Endothelial cell of umbilical vein (primary cell): ENCODE measurements at regions not wholly inside any gene's neighbourhood (a gene's known extent, or its start where the extent isn't known, plus 50 kb on each side); places are given as distances from the start of the nearest gene placed in this dataset.

ENCODE experiments used
- BruUV-seq: library from RNA; stranded (reverse); fragments of 400-500 nt; replicated peaks from 2 replicates; lab custom pipeline; 2021; lab: Mats Ljungman, UMichigan
- CTCF ChIA-PET: fragments of 300-600, 350-600 bp; sonication (Branson Sonifier 250); formaldehyde crosslinking; loops from one replicate; lab custom pipeline; 2021; ENCODE audit warnings: antibody characterized with exemption, inconsistent platforms; lab: Charles Lee
- POLR2A ChIA-PET: fragments of 300-600, 350-600 bp; sonication (Branson Sonifier 250); formaldehyde crosslinking; loops from one replicate; lab custom pipeline; 2021; ENCODE audit warnings: antibody characterized with exemption, inconsistent platforms; lab: Charles Lee
- DNase-seq: peaks from one replicate; pipeline ENCODE4 v3.0.0-alpha.2; 2011; ENCODE audit warnings: low read depth, low spot score
- FAIRE-seq: peaks from 2 replicates; lab custom pipeline; 2011; peaks lifted over from hg19 to GRCh38; lab: Jason Lieb, UNC
- H2AFZ ChIP-seq: 2 replicates; pipeline ENCODE4 v1.6.0; 2012; ENCODE audit warnings: low read depth, low read length, control low read depth, inconsistent platforms
- H3K27ac ChIP-seq: 2 replicates; pipeline ENCODE4 v1.5.1; 2011; ENCODE audit warnings: low read depth, mild to moderate bottlenecking, control low read depth, low read length, moderate library complexity; ENCODE audit not compliant: insufficient read depth
- H3K27me3 ChIP-seq, 2 experiments: 2 replicates each; pipeline versions ENCODE4 v1.6.0 to v1.6.1; 2011; ENCODE audit warnings: low read length in 2 of 2, mixed read lengths in 1 of 2; ENCODE audit not compliant: control insufficient read depth in 2 of 2, insufficient read depth in 2 of 2
- H3K36me3 ChIP-seq, 2 experiments: 2 replicates in 1 of 2; 3 replicates in 1 of 2; pipeline ENCODE4 v1.5.1; 2011; ENCODE audit warnings: low read length in 2 of 2, mild to moderate bottlenecking in 1 of 2, moderate library complexity in 1 of 2; ENCODE audit not compliant: control insufficient read depth in 2 of 2, insufficient read depth in 2 of 2; ENCODE audit errors: extremely low read depth in 1 of 2
- H3K4me1 ChIP-seq: 3 replicates; pipeline ENCODE4 v1.5.1; 2011; ENCODE audit warnings: mild to moderate bottlenecking, low read length; ENCODE audit not compliant: control insufficient read depth, insufficient read depth; ENCODE audit errors: extremely low read depth
- H3K4me2 ChIP-seq: 2 replicates; pipeline ENCODE4 v1.6.1; 2011; ENCODE audit warnings: low read length, control low read depth, mixed read lengths; ENCODE audit not compliant: insufficient read depth
- H3K4me3 ChIP-seq, 3 experiments: fragments of 200-600 bp in 1 of 3; sonication (generic), shearing (Covaris generic) in 1 of 3; replicated peaks in 1 of 3; 2 replicates each; pipeline ENCODE4 v1.5.1; 2011 to 2016; ENCODE audit warnings: control low read depth in 3 of 3, low read length in 3 of 3, mild to moderate bottlenecking in 2 of 3, inconsistent platforms in 1 of 3, low read depth in 1 of 3, moderate library complexity in 1 of 3; ENCODE audit not compliant: insufficient read depth in 1 of 3
- H3K79me2 ChIP-seq: 2 replicates; pipeline ENCODE4 v1.6.0; 2012; ENCODE audit warnings: low read length, inconsistent platforms; ENCODE audit not compliant: control insufficient read depth, insufficient read depth
- H3K9ac ChIP-seq: replicated peaks from 2 replicates; pipeline ENCODE3; 2011; ENCODE audit warnings: low read length, control low read depth; ENCODE audit not compliant: insufficient read depth; ENCODE audit errors: extremely low read depth
- H3K9me1 ChIP-seq: replicated peaks from 3 replicates; pipeline ENCODE4 v1.6.0; 2011; ENCODE audit warnings: mild to moderate bottlenecking, low read length; ENCODE audit not compliant: control insufficient read depth, insufficient read depth; ENCODE audit errors: extremely low read depth
- H3K9me3 ChIP-seq: replicated peaks from 2 replicates; pipeline ENCODE4 v1.5.1; 2012; ENCODE audit warnings: low read length, inconsistent platforms; ENCODE audit not compliant: control insufficient read depth, insufficient read depth
- H4K20me1 ChIP-seq: replicated peaks from 2 replicates; pipeline ENCODE3; 2011; ENCODE audit warnings: mild to moderate bottlenecking, low read length; ENCODE audit not compliant: control insufficient read depth, insufficient read depth; ENCODE audit errors: extremely low read depth
- EZH2 ChIP-seq: IDR thresholded peaks from 2 replicates; pipeline ENCODE4 v1.6.1; 2012; ENCODE audit warnings: borderline replicate concordance, low read depth, mild to moderate bottlenecking, moderate library complexity, low read length, inconsistent platforms; ENCODE audit not compliant: severe bottlenecking
- FOS ChIP-seq: IDR thresholded peaks from 2 replicates; pipeline ENCODE4 v1.6.1; 2011; ENCODE audit warnings: mild to moderate bottlenecking, low read length, moderate library complexity, borderline replicate concordance; ENCODE audit not compliant: insufficient read depth
- GATA2 ChIP-seq: IDR thresholded peaks from 2 replicates; pipeline ENCODE4 v1.7.0; 2011; ENCODE audit warnings: low read depth, mild to moderate bottlenecking, moderate library complexity, mixed read lengths, low read length; ENCODE audit not compliant: insufficient read length, insufficient read depth
- JUN ChIP-seq: IDR thresholded peaks from 2 replicates; pipeline ENCODE4 v1.6.1; 2011; ENCODE audit warnings: borderline replicate concordance, low read depth; ENCODE audit not compliant: insufficient read length, insufficient read depth
- MYC ChIP-seq: IDR thresholded peaks from one replicate; pipeline ENCODE4 v1.6.1; 2011; ENCODE audit warnings: mild to moderate bottlenecking, low read depth, low read length
- POLR2A ChIP-seq: IDR thresholded peaks from 2 replicates; pipeline ENCODE4 v1.6.1; 2012; ENCODE audit warnings: low read depth, mild to moderate bottlenecking, control low read depth, low read length
- POLR2AphosphoS5 ChIP-seq: IDR thresholded peaks from 2 replicates; pipeline ENCODE4 v1.6.1; 2012; ENCODE audit warnings: low read depth, mild to moderate bottlenecking, control low read depth, low read length, moderate library complexity; ENCODE audit not compliant: insufficient read depth
- dilution Hi-C: fragments of 300-500 bp; cut with MboI; formaldehyde crosslinking; loops from one replicate; pipeline ENCODE4 v1.15.0; 2019; ENCODE audit warnings: low sequenced_read_pairs; ENCODE audit not compliant: extremely low pct_ligation_motif_present
- intact Hi-C: fragments of 100-400 bp; cut with micrococcal nuclease; formaldehyde crosslinking; loops from one replicate; pipeline ENCODE4 v1.10.0; 2022
- TF ChIP-seq, protein P1 (sequence below): IDR thresholded peaks from 2 replicates; pipeline ENCODE4 v1.6.1; 2011; ENCODE audit not compliant: insufficient read depth, insufficient read length
- TF ChIP-seq, protein P2 (sequence below), 2 donors: IDR thresholded peaks; 1 replicate in 1 of 2; 2 replicates in 1 of 2; pipeline ENCODE4 v1.5.1; 2011; ENCODE audit warnings: low read length in 2 of 2, mild to moderate bottlenecking in 2 of 2, moderate library complexity in 2 of 2, control low read depth in 1 of 2, inconsistent platforms in 1 of 2, low read depth in 1 of 2; ENCODE audit not compliant: insufficient read depth in 1 of 2; ENCODE audit errors: extremely low read depth in 1 of 2

DNA sequence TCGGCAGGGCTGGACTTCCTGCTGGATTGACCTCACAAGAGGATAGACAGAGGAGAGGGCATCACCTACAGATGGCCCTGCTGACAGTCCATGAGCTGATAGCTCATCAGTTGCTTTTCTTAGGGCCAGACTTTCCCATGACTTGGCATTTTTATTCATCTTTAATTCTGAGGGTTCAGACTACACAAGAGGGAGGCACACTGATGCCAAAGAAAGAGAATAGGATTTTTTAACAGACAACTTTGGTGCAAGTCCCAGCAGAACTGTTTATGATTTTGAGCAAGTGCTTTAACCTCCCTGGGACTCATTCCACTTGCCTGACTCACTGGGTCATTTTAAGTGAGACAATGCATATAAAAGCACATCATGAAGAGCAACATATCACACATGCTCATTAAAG is 299.2 kb downstream of the INSIG2 start:
- H3K4me2 ChIP-seq: no peak overlapping the region
- CTCF ChIA-PET: no interaction called here
- POLR2A ChIA-PET: no interaction called here
- DNase-seq: no peak
- H3K36me3 ChIP-seq: no peaks in the 10 kb centered on the region
- no peaks in the 10 kb centered on the region for H3K9me1 ChIP-seq
- no peaks in the 10 kb centered on the region for H3K4me1 ChIP-seq
- no peak for FAIRE-seq
- dilution Hi-C loops: no loop called here
- no peak overlapping the region for H2AFZ ChIP-seq
- intact Hi-C loops: no loop called here
- no peak for TF ChIP-seq POLR2AphosphoS5
- TF ChIP-seq FOS: no peak
- no peak for TF ChIP-seq POLR2A
- TF ChIP-seq MYC: no peak
- TF ChIP-seq, protein P1, sequence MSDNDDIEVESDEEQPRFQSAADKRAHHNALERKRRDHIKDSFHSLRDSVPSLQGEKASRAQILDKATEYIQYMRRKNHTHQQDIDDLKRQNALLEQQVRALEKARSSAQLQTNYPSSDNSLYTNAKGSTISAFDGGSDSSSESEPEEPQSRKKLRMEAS: no peak
- TF ChIP-seq GATA2: no peak
- TF ChIP-seq JUN: no peak
- no peak for TF ChIP-seq EZH2
- TF ChIP-seq, protein P2, sequence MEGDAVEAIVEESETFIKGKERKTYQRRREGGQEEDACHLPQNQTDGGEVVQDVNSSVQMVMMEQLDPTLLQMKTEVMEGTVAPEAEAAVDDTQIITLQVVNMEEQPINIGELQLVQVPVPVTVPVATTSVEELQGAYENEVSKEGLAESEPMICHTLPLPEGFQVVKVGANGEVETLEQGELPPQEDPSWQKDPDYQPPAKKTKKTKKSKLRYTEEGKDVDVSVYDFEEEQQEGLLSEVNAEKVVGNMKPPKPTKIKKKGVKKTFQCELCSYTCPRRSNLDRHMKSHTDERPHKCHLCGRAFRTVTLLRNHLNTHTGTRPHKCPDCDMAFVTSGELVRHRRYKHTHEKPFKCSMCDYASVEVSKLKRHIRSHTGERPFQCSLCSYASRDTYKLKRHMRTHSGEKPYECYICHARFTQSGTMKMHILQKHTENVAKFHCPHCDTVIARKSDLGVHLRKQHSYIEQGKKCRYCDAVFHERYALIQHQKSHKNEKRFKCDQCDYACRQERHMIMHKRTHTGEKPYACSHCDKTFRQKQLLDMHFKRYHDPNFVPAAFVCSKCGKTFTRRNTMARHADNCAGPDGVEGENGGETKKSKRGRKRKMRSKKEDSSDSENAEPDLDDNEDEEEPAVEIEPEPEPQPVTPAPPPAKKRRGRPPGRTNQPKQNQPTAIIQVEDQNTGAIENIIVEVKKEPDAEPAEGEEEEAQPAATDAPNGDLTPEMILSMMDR (IDR thresholded peaks at IDR 0.05; ENCODE audit: extremely low read depth in 1 of 2, insufficient read depth in 1 of 2, low read depth in 1 of 2, low read length in 2 of 2): no peak
- no TSS peak for BruUV-seq
- H3K9me3 ChIP-seq: no peaks in the 10 kb centered on the region
- H4K20me1 ChIP-seq: no peaks in the 10 kb centered on the region
- no peaks in the 10 kb centered on the region for H3K79me2 ChIP-seq
- no peak overlapping the region for H3K9ac ChIP-seq
- no peak overlapping the region for H3K4me3 ChIP-seq
- no peak overlapping the region for H3K27ac ChIP-seq
- no peaks in the 10 kb centered on the region for H3K27me3 ChIP-seq
